LNCaP clone FGC (cell line): ENCODE measurements at regions not wholly inside any gene's neighbourhood (a gene's known extent, or its start where the extent isn't known, plus 50 kb on each side); places are given as distances from the start of the nearest gene placed in this dataset.

Experiments
- DNase-seq: peaks from one replicate; pipeline ENCODE4 v3.0.0-alpha.2; 2011; ENCODE audit warnings: low read depth
- H3K4me3 ChIP-seq: 2 replicates; pipeline ENCODE4 v1.5.1; 2011; ENCODE audit warnings: mild to moderate bottlenecking, low read depth, low read length, control low read depth
- CTCF ChIP-seq: IDR thresholded peaks from 2 replicates; pipeline ENCODE4 v1.5.1; 2012; ENCODE audit warnings: mild to moderate bottlenecking; ENCODE audit not compliant: control insufficient read depth, insufficient read depth; ENCODE audit errors: extremely low read depth

DNA sequence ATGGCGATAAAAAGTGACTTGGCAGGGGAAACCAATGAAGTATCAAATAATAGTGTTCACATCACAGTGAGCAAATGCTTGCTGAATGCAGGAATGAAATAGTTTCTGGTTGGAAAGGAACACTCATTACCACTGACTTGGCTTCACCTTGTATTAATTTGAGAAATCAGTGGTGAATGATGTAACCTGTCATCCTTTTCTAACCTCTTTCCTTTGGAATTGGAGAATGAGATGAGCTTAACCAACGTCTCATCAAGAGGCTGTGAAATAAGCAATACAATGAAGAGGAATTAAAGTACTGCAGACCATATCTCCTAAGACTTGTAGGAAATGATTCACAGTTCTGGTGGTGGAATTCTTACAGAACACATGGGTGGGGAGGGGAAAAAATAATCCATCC is 192.2 kb downstream of the DMAC1 start:
- DNase-seq, result no peak
- TF ChIP-seq CTCF, result no peak

GRCh38 chr9:7606591-7606990 is 193.0 kb downstream of the DMAC1 start:
- DNase-seq, result no peak
- TF ChIP-seq CTCF, result no peak

More for the DNA sequence above, 192.2 kb downstream of the DMAC1 start:
- H3K4me3 ChIP-seq, result no peak overlapping the region

GRCh38 chr9:7601739-7602138 is 197.8 kb downstream of the DMAC1 start:
- H3K4me3 ChIP-seq, result no peak overlapping the region
- TF ChIP-seq CTCF, result no peak
- no peak for DNase-seq

More at GRCh38 chr9:7606591-7606990, 193.0 kb downstream of the DMAC1 start:
- no peak overlapping the region for H3K4me3 ChIP-seq

DNA sequence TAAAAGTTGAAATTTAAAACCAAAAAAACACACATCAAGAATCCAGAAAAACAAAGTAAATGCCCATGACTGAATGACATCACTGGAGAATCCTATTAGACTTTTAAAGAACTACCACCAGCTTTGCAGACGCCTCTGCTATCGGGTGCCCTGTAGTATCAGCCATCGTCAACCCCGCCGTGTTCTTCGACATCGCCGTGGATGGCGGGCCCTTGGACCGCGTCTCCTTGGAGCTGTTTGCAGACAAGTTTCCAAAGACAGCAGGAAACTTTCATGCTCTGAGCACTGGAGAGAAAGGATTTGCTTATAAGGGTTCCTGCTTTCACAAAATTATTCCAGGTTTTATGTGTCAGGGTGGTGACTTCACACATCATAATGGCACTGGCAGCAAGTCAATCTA is 201.9 kb downstream of the DMAC1 start:
- no peak overlapping the region for H3K4me3 ChIP-seq
- no peak for TF ChIP-seq CTCF
- DNase-seq, result no peak

DNA sequence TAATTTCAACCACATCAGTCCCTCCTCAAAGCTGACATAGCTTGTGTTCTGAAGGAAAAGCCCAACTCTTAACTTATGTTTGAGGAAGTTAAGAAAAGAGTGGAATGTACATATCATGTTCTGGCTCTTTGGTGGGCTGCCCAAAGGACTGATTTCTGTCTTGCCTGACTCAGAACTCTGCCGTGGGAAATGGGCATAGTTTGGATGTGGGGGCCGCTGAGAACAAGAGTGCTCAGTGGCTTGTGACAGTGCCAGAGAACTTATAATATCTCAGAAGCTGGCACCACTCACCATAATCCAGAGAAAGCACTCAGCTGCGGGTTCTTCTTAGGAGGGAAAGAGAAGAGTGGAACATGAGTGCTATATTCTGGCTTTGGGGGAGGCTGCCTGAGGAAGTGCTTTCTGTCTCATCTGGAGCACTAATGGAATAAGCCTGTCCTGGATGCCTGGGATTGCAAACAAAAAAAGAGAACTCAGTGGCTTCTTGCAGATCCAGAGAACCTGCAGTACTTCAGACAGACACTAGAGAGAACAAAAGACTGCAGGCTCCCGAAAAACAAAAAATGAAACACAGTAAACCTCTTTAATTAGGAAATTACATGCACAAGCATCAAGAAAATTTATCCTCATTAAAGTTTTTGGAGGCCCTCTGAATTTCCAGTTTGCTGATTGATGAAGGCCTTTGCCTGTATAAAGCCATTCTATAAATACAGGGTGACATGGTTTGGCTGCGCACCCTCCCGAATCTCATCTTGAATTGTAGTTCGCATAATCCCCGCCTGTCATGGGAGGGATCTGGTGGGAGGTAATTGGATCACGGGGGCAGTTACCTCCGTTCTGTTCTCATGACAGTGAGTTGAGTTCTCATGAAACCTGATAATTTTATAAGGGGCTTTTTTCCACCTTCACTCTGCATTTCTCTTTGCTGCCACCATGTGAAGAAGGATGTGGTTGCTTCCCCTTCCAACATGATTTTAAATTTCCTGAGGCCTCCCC is 207.0 kb downstream of the DMAC1 start:
- 0 out of 2 replicates have a peak, but pooled peaks have one; percentile 15 for TF ChIP-seq CTCF
- no peak overlapping the region for H3K4me3 ChIP-seq
- DNase-seq, result no peak

DNA sequence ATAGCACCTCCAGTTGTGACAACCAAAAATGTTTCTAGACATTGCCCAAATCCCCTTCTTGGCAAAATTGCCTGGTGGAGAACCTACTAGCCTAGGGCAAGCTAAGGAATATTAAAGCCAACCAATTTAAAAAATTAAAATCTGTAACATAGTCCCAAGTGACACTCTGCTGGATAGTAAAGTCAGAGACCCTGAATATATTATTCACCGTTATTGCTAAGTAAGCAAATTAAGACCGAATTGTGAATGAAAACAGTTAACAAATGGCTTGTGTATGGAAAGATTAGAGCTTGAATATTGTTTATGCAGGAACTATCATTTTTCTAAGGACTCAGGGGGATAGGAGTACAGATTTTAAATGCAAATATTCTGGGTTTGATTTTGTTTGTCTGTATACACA is 208.1 kb downstream of the DMAC1 start:
- TF ChIP-seq CTCF, result no peak
- H3K4me3 ChIP-seq, result no peak overlapping the region
- DNase-seq, result no peak
